ENCODE measurements at regions not wholly inside any gene's neighbourhood (a gene's known extent, or its start where the extent isn't known, plus 50 kb on each side); places are given as distances from the start of the nearest gene placed in this dataset.

GRCh38 chr2:145625111-145625510 is 1105.2 kb upstream of the ZEB2 start:
- no peak overlapping the region for H3K27ac ChIP-seq
- H3K4me1 ChIP-seq = no peaks in the 10 kb centered on the region
- H3K79me2 ChIP-seq = no peaks in the 10 kb centered on the region
- H3K27me3 ChIP-seq (ENCODE audit: control insufficient read depth, insufficient read depth, low read length) = no peaks in the 10 kb centered on the region
- H3K4me3 ChIP-seq (ENCODE audit: low read depth, low read length) = no peak overlapping the region
- no peaks in the 10 kb centered on the region for H3K9me3 ChIP-seq (ENCODE audit: control insufficient read depth, low read length)
- TF ChIP-seq CTCF (IDR thresholded peaks at IDR 0.05) = no peak
- no peak overlapping the region for H2AFZ ChIP-seq
- H3K4me2 ChIP-seq (ENCODE audit: low read length) = no peak overlapping the region
- no peaks in the 10 kb centered on the region for H3K36me3 ChIP-seq (ENCODE audit: control insufficient read depth, insufficient read depth, low read length)
- no peak overlapping the region for H3K9ac ChIP-seq

DNA sequence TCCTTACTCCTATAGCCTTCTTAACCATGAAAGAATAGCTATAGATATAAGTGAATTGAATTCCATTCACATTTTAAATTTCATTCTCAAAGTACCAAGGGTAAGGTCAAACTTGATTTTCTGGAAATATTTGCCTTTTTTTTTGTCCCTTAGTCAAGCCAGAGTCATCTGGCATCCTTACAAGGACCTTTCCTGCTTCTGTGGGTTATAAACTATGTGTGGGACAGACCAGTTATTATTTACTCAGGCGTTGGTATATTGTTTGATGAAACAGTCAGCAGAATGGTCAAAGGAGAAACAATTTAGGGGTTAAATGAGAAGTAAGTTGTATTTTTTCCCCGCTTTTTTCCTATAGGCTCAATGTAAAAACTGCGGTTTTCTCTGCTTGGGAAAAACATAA is 1103.2 kb upstream of the ZEB2 start:
- Histone ChIP-seq H3K36me3 (ENCODE audit: control insufficient read depth, insufficient read depth, low read length) (no peaks in the 10 kb centered on the region), H3K9ac (no peak overlapping the region), H3K27me3 (ENCODE audit: control insufficient read depth, insufficient read depth, low read length) (no peaks in the 10 kb centered on the region), H3K4me3 (ENCODE audit: low read depth, low read length) (no peak overlapping the region), H3K9me3 (ENCODE audit: control insufficient read depth, low read length) (no peaks in the 10 kb centered on the region), H3K4me1 (no peaks in the 10 kb centered on the region), H3K27ac (no peak overlapping the region), H3K4me2 (ENCODE audit: low read length) (no peak overlapping the region), H3K79me2 (no peaks in the 10 kb centered on the region), H2AFZ (no peak overlapping the region)
- TF ChIP-seq CTCF (IDR thresholded peaks at IDR 0.05) = no peak

- Histone ChIP-seq H3K9ac (no peak overlapping the region), H3K4me2 (ENCODE audit: low read length) (no peak overlapping the region), H3K4me3 (ENCODE audit: low read depth, low read length) (no peak overlapping the region), H3K27ac (no peak overlapping the region), H3K36me3 (ENCODE audit: control insufficient read depth, insufficient read depth, low read length) (no peaks in the 10 kb centered on the region), H3K9me3 (ENCODE audit: control insufficient read depth, low read length) (no peaks in the 10 kb centered on the region), H2AFZ (no peak overlapping the region), H3K27me3 (ENCODE audit: control insufficient read depth, insufficient read depth, low read length) (no peaks in the 10 kb centered on the region), H3K4me1 (no peaks in the 10 kb centered on the region), H3K79me2 (no peaks in the 10 kb centered on the region)
- TF ChIP-seq CTCF (IDR thresholded peaks at IDR 0.05) = no peak
Observed at GRCh38 chr2:145622285-145622684, 1102.4 kb upstream of the ZEB2 start.

- no peak for TF ChIP-seq CTCF (IDR thresholded peaks at IDR 0.05)
- Histone ChIP-seq H3K9ac (no peak overlapping the region), H2AFZ (no peak overlapping the region), H3K27ac (no peak overlapping the region), H3K4me1 (no peaks in the 10 kb centered on the region), H3K4me3 (ENCODE audit: low read depth, low read length) (no peak overlapping the region), H3K36me3 (ENCODE audit: control insufficient read depth, insufficient read depth, low read length) (no peaks in the 10 kb centered on the region), H3K9me3 (ENCODE audit: control insufficient read depth, low read length) (no peaks in the 10 kb centered on the region), H3K4me2 (ENCODE audit: low read length) (no peak overlapping the region), H3K27me3 (ENCODE audit: control insufficient read depth, insufficient read depth, low read length) (no peaks in the 10 kb centered on the region), H3K79me2 (no peaks in the 10 kb centered on the region)
Observed at GRCh38 chr2:145617906-145618305, 1098.0 kb upstream of the ZEB2 start.

- no peak for TF ChIP-seq CTCF (IDR thresholded peaks at IDR 0.05)
- H3K4me2 ChIP-seq (ENCODE audit: low read length) = no peak overlapping the region
- no peak overlapping the region for H3K9ac ChIP-seq
- H3K27ac ChIP-seq = no peak overlapping the region
- no peaks in the 10 kb centered on the region for H3K79me2 ChIP-seq
- no peak overlapping the region for H3K4me3 ChIP-seq (ENCODE audit: low read depth, low read length)
- H3K9me3 ChIP-seq (ENCODE audit: control insufficient read depth, low read length) = no peaks in the 10 kb centered on the region
- no peak overlapping the region for H2AFZ ChIP-seq
- H3K4me1 ChIP-seq = no peaks in the 10 kb centered on the region
- H3K36me3 ChIP-seq (ENCODE audit: control insufficient read depth, insufficient read depth, low read length) = no peaks in the 10 kb centered on the region
- H3K27me3 ChIP-seq (ENCODE audit: control insufficient read depth, insufficient read depth, low read length) = no peaks in the 10 kb centered on the region
Observed at GRCh38 chr2:145617420-145617819, 1097.5 kb upstream of the ZEB2 start.

Measured in parathyroid adenoma (tissue), 2 donors.